Endodermal cell (in vitro differentiated cells): ENCODE measurements at regions not wholly inside any gene's neighbourhood (a gene's known extent, or its start where the extent isn't known, plus 50 kb on each side); places are given as distances from the start of the nearest gene placed in this dataset.

ENCODE experiments used
- DNase-seq: peaks from one replicate; pipeline ENCODE4 v3.0.0-alpha.2; 2017
- H3K27ac ChIP-seq: 2 replicates; pipeline ENCODE4 v1.5.1; 2013; ENCODE audit warnings: mild to moderate bottlenecking, low read depth, low read length, moderate library complexity
- H3K27me3 ChIP-seq: 2 replicates; pipeline ENCODE4 v1.6.1; 2013; ENCODE audit warnings: mild to moderate bottlenecking, low read length, moderate library complexity; ENCODE audit not compliant: insufficient read depth, control insufficient read depth, poor library complexity, severe bottlenecking
- H3K36me3 ChIP-seq: 2 replicates; pipeline ENCODE4 v1.7.0; 2013; ENCODE audit warnings: mild to moderate bottlenecking, low read length, moderate library complexity; ENCODE audit not compliant: control insufficient read depth, insufficient read depth
- H3K4me1 ChIP-seq: one replicate; pipeline ENCODE4 v1.7.0; 2013; ENCODE audit warnings: low read length; ENCODE audit not compliant: control insufficient read depth, insufficient read depth
- H3K4me3 ChIP-seq: 2 replicates; pipeline ENCODE4 v1.5.1; 2013; ENCODE audit warnings: mild to moderate bottlenecking, low read length, moderate library complexity
- H3K9ac ChIP-seq: 2 replicates; pipeline ENCODE4 v1.6.1; 2013; ENCODE audit warnings: mild to moderate bottlenecking, low read length, moderate library complexity; ENCODE audit not compliant: poor library complexity, severe bottlenecking; ENCODE audit errors: extremely low read depth
- H3K9me3 ChIP-seq: 2 replicates; pipeline ENCODE4 v1.6.1; 2013; ENCODE audit warnings: mild to moderate bottlenecking, low read length, moderate library complexity; ENCODE audit not compliant: control insufficient read depth
- H3K27ac Mint-ChIP-seq: 2 replicates; pipeline ENCODE4 v1.8.0; 2020; ENCODE audit warnings: mixed read lengths
- H3K27me3 Mint-ChIP-seq: 2 replicates; pipeline ENCODE4 v1.8.0; 2021; ENCODE audit warnings: mild to moderate bottlenecking, mixed read lengths; ENCODE audit not compliant: insufficient read depth
- H3K36me3 Mint-ChIP-seq: 2 replicates; pipeline ENCODE4 v1.8.0; 2020; ENCODE audit warnings: low read depth, mixed read lengths
- H3K4me1 Mint-ChIP-seq: 2 replicates; pipeline ENCODE4 v1.8.0; 2020; ENCODE audit warnings: mixed read lengths
- H3K4me3 Mint-ChIP-seq: 2 replicates; pipeline ENCODE4 v1.8.0; 2020; ENCODE audit warnings: mild to moderate bottlenecking, moderate library complexity, mixed read lengths
- H3K9me3 Mint-ChIP-seq: 2 replicates; pipeline ENCODE4 v1.8.0; 2020; ENCODE audit warnings: mild to moderate bottlenecking, mixed read lengths
- WGBS, 2 experiments: methylation state at CpG; one replicate each; pipeline versions ENCODE4 v1.1.5 to v1.1.7; 2013; ENCODE audit warnings: missing lambda C conversion rate in 2 of 2, mixed read lengths in 1 of 2; ENCODE audit not compliant: insufficient coverage in 1 of 2, insufficient read length in 1 of 2; 5-methylcytosine and 5-hydroxymethylcytosine counted together
- TF ChIP-seq, protein P1 (sequence below): fragments of 200-600 bp; sonication (generic); conservative IDR thresholded peaks from 2 replicates; pipeline ENCODE4 v1.5.0; 2021; ENCODE audit warnings: antibody characterized with exemption, mild to moderate bottlenecking

DNA sequence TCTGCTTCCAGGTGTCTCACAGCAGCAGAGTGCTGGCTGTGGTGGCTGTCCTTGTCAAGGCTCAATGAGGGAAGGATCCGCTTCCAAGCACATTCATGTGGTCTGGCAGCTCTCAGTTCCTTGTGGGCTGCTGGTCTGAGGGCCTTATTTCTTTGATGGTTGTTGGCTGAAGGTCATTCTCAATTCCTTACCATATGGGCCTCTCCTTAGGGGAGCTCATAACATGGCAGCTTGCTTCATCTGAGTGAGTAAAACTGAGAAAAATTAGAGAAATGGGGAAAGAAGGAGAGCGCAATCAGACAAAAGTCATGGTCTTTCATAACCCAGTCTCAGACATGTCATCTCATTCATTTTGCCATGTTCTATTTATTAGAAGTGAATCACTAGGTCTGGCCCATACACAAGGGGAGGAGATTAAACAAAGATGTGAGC, 81.7 kb upstream of the TSPAN2 start:
- Histone ChIP-seq H3K27me3 (no peaks in the 10 kb centered on the region), H3K9ac (no peak overlapping the region), H3K27ac (no peak overlapping the region), H3K9me3 (peaks cover 7% of the 10 kb centered on the region), H3K4me3 (no peak overlapping the region), H3K4me1 (no peaks in the 10 kb centered on the region), H3K36me3 (no peaks in the 10 kb centered on the region)
- Mint-ChIP-seq H3K27me3 (no peaks in the 10 kb centered on the region), H3K36me3 (no peaks in the 10 kb centered on the region), H3K27ac (no peak overlapping the region), H3K9me3 (peaks cover 8% of the 10 kb centered on the region), H3K4me3 (no peak overlapping the region), H3K4me1 (peaks cover 8% of the 10 kb centered on the region)
- TF ChIP-seq, protein P1, sequence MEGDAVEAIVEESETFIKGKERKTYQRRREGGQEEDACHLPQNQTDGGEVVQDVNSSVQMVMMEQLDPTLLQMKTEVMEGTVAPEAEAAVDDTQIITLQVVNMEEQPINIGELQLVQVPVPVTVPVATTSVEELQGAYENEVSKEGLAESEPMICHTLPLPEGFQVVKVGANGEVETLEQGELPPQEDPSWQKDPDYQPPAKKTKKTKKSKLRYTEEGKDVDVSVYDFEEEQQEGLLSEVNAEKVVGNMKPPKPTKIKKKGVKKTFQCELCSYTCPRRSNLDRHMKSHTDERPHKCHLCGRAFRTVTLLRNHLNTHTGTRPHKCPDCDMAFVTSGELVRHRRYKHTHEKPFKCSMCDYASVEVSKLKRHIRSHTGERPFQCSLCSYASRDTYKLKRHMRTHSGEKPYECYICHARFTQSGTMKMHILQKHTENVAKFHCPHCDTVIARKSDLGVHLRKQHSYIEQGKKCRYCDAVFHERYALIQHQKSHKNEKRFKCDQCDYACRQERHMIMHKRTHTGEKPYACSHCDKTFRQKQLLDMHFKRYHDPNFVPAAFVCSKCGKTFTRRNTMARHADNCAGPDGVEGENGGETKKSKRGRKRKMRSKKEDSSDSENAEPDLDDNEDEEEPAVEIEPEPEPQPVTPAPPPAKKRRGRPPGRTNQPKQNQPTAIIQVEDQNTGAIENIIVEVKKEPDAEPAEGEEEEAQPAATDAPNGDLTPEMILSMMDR, result no peak
- WGBS, 2 experiments, result 97% methylated on average over 2 of the region's 2 CpGs; no CpG with 5 or more reads in 1 of the 2 experiments
- no peak for DNase-seq

DNA sequence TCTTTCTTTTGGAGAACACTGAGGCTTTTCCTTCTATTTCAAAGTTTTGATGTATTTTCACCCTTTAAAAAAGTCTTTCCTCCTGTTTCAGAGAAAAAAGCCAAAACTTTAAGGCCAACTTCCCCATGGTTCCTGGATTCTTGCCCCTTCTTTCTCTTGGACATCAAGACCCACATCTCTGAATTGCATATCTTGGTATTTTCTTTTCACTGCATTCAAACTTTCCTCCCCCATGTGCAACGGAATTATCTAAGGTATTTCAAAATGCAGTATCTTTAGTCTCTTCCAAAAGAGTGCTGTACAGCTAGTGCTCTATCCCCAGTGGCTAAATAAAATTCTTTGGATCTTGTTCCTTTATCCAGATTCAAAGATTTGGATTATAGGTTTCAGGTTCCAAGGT, 81.1 kb upstream of the TSPAN2 start:
- H3K27ac ChIP-seq, result no peak overlapping the region
- Mint-ChIP-seq H3K4me3 (no peak overlapping the region), H3K36me3 (no peaks in the 10 kb centered on the region), H3K4me1 (peaks cover 8% of the 10 kb centered on the region), H3K27ac (no peak overlapping the region), H3K9me3 (peaks cover 8% of the 10 kb centered on the region), H3K27me3 (no peaks in the 10 kb centered on the region)
- H3K27me3 ChIP-seq, result no peaks in the 10 kb centered on the region
- no peaks in the 10 kb centered on the region for H3K4me1 ChIP-seq
- 87% methylated on average over 1 of the region's 1 CpG; no CpG with 5 or more reads in 1 of the 2 experiments for WGBS, 2 experiments
- no peak overlapping the region for H3K9ac ChIP-seq
- DNase-seq, result no peak
- no peak overlapping the region for H3K4me3 ChIP-seq
- TF ChIP-seq, protein P1, result no peak
- H3K9me3 ChIP-seq, result peaks cover 7% of the 10 kb centered on the region
- no peaks in the 10 kb centered on the region for H3K36me3 ChIP-seq

DNA sequence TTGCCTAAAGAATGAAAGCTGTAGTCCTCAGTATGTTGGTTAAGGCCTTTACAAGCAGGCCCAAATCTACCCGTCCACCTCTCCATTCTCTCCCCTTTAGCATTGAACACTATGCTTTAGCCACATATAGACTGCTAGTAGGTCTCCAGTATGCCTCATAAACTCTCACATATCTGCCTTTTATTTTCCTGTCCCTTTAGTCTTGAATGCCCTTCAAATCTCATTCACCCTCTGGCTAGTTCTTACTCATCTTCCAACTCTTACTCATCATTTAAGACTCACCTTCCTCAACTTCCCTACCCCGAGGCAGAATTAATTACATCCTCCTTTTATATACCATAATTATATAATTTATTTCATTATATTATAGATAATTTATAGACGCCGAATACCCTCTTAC, 78.7 kb upstream of the TSPAN2 start:
- no peak overlapping the region for H3K9ac ChIP-seq
- Mint-ChIP-seq H3K27me3 (no peaks in the 10 kb centered on the region), H3K4me3 (no peak overlapping the region), H3K4me1 (peaks cover 8% of the 10 kb centered on the region), H3K9me3 (no peaks in the 10 kb centered on the region), H3K27ac (no peak overlapping the region), H3K36me3 (no peaks in the 10 kb centered on the region)
- TF ChIP-seq, protein P1, result no peak
- H3K9me3 ChIP-seq, result no peaks in the 10 kb centered on the region
- no peak overlapping the region for H3K4me3 ChIP-seq
- 92 to 100% methylated on average over 1 to 2 of the region's 4 CpGs for WGBS, 2 experiments
- H3K4me1 ChIP-seq, result no peaks in the 10 kb centered on the region
- no peaks in the 10 kb centered on the region for H3K27me3 ChIP-seq
- H3K27ac ChIP-seq, result no peak overlapping the region
- DNase-seq, result no peak
- H3K36me3 ChIP-seq, result no peaks in the 10 kb centered on the region
